ENCODE measurements at regions not wholly inside any gene's neighbourhood (a gene's known extent, or its start where the extent isn't known, plus 50 kb on each side); places are given as distances from the start of the nearest gene placed in this dataset.
A peak's percentile ranks its signal among the peaks of the same experiment; 100 is the strongest.

- H3K79me2 ChIP-seq (ENCODE audit: control insufficient read depth, insufficient read depth, low read length): no peaks in the 10 kb centered on the region
- H3K27me3 ChIP-seq (ENCODE audit: control insufficient read depth, extremely low read depth, insufficient read depth, low read length): no peaks in the 10 kb centered on the region
- no peak for TF ChIP-seq EZH2 (IDR thresholded peaks at IDR 0.05; ENCODE audit: low read length)
- TF ChIP-seq, protein P1, sequence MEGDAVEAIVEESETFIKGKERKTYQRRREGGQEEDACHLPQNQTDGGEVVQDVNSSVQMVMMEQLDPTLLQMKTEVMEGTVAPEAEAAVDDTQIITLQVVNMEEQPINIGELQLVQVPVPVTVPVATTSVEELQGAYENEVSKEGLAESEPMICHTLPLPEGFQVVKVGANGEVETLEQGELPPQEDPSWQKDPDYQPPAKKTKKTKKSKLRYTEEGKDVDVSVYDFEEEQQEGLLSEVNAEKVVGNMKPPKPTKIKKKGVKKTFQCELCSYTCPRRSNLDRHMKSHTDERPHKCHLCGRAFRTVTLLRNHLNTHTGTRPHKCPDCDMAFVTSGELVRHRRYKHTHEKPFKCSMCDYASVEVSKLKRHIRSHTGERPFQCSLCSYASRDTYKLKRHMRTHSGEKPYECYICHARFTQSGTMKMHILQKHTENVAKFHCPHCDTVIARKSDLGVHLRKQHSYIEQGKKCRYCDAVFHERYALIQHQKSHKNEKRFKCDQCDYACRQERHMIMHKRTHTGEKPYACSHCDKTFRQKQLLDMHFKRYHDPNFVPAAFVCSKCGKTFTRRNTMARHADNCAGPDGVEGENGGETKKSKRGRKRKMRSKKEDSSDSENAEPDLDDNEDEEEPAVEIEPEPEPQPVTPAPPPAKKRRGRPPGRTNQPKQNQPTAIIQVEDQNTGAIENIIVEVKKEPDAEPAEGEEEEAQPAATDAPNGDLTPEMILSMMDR (optimal IDR thresholded peaks at IDR 0.05 in 1 of 3, IDR thresholded peaks at IDR 0.05 in 1 of 3, conservative IDR thresholded peaks at IDR 0.05 in 1 of 3; ENCODE audit: extremely low read depth in 1 of 3, insufficient read depth in 2 of 3, low read length in 3 of 3): no peak
- H3K4me1 ChIP-seq (ENCODE audit: control insufficient read depth, extremely low read depth, insufficient read depth, low read length): no peaks in the 10 kb centered on the region
- no peaks in the 10 kb centered on the region for H3K36me3 ChIP-seq (ENCODE audit: control insufficient read depth in 2 of 2, extremely low read depth in 1 of 2, insufficient read depth in 2 of 2, low read length in 2 of 2)
- dilution Hi-C loops (cut with MboI; ENCODE audit: extremely low pct_ligation_motif_present, low sequenced_read_pairs): no loop called here
- no peaks in the 10 kb centered on the region for H4K20me1 ChIP-seq (ENCODE audit: control insufficient read depth, extremely low read depth, insufficient read depth, low read length)
- H3K9me1 ChIP-seq (ENCODE audit: control insufficient read depth, extremely low read depth, insufficient read depth, low read length): no peaks in the 10 kb centered on the region
- no peak overlapping the region for H2AFZ ChIP-seq (ENCODE audit: control insufficient read depth, low read length)
- H3K27ac ChIP-seq (ENCODE audit: control insufficient read depth, insufficient read depth, low read length): no peak overlapping the region
- H3K4me2 ChIP-seq (ENCODE audit: control insufficient read depth, extremely low read depth, insufficient read depth, low read depth, low read length): no peak overlapping the region
- FAIRE-seq: peak; percentile 23
- H3K9me3 ChIP-seq (ENCODE audit: control insufficient read depth, low read depth, low read length): no peaks in the 10 kb centered on the region
- DNase-seq (ENCODE audit: low read depth, low spot score): no peak
- H3K9ac ChIP-seq (ENCODE audit: control insufficient read depth, extremely low read depth, insufficient read depth, low read length): no peak overlapping the region
- no peak overlapping the region for H3K4me3 ChIP-seq (ENCODE audit: control insufficient read depth in 2 of 3, extremely low read depth in 1 of 3, insufficient read depth in 2 of 3, low read depth in 1 of 3, low read length in 3 of 3)
Measured at GRCh38 chr2:149692961-149693396, 105.4 kb upstream of the MMADHC start.

DNA sequence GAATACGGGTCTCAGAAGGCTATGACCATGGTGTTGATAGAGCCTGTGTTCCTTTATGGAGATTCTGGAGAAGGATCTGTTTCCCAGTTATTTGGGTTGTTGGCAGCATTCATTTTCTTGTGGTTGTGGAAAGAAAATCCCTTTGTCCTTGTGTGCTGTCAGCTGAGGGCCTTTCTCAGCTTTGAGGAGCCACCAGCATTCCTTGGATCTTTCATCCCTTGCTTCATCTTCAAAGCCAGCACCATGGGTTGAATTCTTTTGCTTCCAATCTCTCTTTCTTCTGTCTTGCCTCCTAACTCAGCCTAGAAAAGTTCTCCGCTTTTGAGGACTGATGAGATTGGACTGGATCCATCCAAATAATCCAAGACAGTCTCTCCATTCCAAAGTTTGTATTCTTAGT is 103.2 kb upstream of the MMADHC start:
- Histone ChIP-seq H4K20me1 (ENCODE audit: control insufficient read depth, extremely low read depth, insufficient read depth, low read length) (no peaks in the 10 kb centered on the region), H3K9me3 (ENCODE audit: control insufficient read depth, low read depth, low read length) (no peaks in the 10 kb centered on the region), H3K27me3 (ENCODE audit: control insufficient read depth, extremely low read depth, insufficient read depth, low read length) (no peaks in the 10 kb centered on the region), H2AFZ (ENCODE audit: control insufficient read depth, low read length) (no peak overlapping the region), H3K79me2 (ENCODE audit: control insufficient read depth, insufficient read depth, low read length) (no peaks in the 10 kb centered on the region), H3K27ac (ENCODE audit: control insufficient read depth, insufficient read depth, low read length) (no peak overlapping the region), H3K4me2 (ENCODE audit: control insufficient read depth, extremely low read depth, insufficient read depth, low read depth, low read length) (no peak overlapping the region), H3K36me3 (ENCODE audit: control insufficient read depth in 2 of 2, extremely low read depth in 1 of 2, insufficient read depth in 2 of 2, low read length in 2 of 2) (no peaks in the 10 kb centered on the region), H3K9me1 (ENCODE audit: control insufficient read depth, extremely low read depth, insufficient read depth, low read length) (no peaks in the 10 kb centered on the region), H3K9ac (ENCODE audit: control insufficient read depth, extremely low read depth, insufficient read depth, low read length) (no peak overlapping the region), H3K4me3 (ENCODE audit: control insufficient read depth in 2 of 3, extremely low read depth in 1 of 3, insufficient read depth in 2 of 3, low read depth in 1 of 3, low read length in 3 of 3) (no peak overlapping the region), H3K4me1 (ENCODE audit: control insufficient read depth, extremely low read depth, insufficient read depth, low read length) (no peaks in the 10 kb centered on the region)
- dilution Hi-C loops (cut with MboI; ENCODE audit: extremely low pct_ligation_motif_present, low sequenced_read_pairs): no loop called here
- TF ChIP-seq EZH2 (IDR thresholded peaks at IDR 0.05; ENCODE audit: low read length): no peak
- TF ChIP-seq, protein P1 (optimal IDR thresholded peaks at IDR 0.05 in 1 of 3, IDR thresholded peaks at IDR 0.05 in 1 of 3, conservative IDR thresholded peaks at IDR 0.05 in 1 of 3; ENCODE audit: extremely low read depth in 1 of 3, insufficient read depth in 2 of 3, low read length in 3 of 3): no peak
- FAIRE-seq (no peak), DNase-seq (ENCODE audit: low read depth, low spot score) (no peak)

Measured in keratinocyte (primary cell).